ENCODE measurements at regions not wholly inside any gene's neighbourhood (a gene's known extent, or its start where the extent isn't known, plus 50 kb on each side); places are given as distances from the start of the nearest gene placed in this dataset.

DNA sequence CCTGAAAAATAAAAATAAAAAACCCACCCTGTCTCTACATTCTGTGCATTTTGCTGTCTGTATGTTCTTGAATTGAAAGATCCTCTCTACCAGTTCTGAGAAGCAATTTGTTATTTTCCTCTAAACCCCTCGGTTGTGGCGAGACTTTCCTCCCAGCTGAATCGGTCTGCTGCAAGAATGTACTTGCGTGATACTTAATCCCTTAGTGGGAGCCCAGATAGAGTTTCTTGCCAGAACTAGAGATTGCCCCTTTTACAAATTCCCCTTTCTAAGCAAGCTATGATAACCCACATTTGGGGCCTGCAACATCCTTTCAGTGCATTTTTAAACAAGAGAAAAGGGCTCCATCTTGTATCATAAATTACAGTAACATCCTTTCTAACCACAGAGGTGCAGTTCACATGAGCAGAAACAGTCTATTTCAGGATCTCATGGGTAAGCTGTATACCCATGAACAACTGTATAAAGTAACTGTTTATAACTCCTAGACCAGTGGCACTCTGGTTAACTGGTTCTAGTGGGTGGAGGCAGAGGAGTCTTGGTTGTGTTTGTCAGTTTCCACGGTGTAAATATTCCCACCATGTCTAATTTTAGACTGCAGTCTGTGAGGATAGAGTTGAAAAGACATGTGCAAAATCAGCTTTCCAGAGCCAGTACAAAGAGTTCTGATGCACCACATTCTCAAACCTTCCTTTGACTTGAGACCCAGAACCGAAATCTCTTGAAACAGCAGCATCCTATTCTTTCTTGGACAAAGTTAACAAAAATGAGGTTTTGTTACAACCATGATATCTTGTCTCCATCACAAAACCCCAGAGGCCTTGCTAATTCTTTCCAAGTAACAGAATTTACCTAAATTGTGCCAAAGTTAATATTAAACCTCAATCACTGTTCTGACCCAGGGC lies 113.1 kb upstream of the ZNF217 start:
- Histone ChIP-seq H3K27ac (peak overlapping the region in 3 of 4 donors; percentile 27 to 69 (median 56)), H3K4me3 (no peak overlapping the region), H3K4me1 (peaks cover 5 to 34% (median 23%) of the 10 kb centered on the region in 4 donors), H3K36me3 (no peaks in the 10 kb centered on the region), H3K27me3 (no peaks in the 10 kb centered on the region), H3K9me3 (no peaks in the 10 kb centered on the region)
- TF ChIP-seq EP300 (IDR thresholded peaks at IDR 0.05), result no peak
- TF ChIP-seq, protein P1, sequence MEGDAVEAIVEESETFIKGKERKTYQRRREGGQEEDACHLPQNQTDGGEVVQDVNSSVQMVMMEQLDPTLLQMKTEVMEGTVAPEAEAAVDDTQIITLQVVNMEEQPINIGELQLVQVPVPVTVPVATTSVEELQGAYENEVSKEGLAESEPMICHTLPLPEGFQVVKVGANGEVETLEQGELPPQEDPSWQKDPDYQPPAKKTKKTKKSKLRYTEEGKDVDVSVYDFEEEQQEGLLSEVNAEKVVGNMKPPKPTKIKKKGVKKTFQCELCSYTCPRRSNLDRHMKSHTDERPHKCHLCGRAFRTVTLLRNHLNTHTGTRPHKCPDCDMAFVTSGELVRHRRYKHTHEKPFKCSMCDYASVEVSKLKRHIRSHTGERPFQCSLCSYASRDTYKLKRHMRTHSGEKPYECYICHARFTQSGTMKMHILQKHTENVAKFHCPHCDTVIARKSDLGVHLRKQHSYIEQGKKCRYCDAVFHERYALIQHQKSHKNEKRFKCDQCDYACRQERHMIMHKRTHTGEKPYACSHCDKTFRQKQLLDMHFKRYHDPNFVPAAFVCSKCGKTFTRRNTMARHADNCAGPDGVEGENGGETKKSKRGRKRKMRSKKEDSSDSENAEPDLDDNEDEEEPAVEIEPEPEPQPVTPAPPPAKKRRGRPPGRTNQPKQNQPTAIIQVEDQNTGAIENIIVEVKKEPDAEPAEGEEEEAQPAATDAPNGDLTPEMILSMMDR (IDR thresholded peaks at IDR 0.05), result no peak
- no peak for TF ChIP-seq POLR2A (IDR thresholded peaks at IDR 0.05)
- WGBS, 2 donors, result 22 to 32% methylated on average over 6 of the region's 6 CpGs
- DNase-seq (ENCODE audit: low spot score in 2 of 2), result no peak

DNA sequence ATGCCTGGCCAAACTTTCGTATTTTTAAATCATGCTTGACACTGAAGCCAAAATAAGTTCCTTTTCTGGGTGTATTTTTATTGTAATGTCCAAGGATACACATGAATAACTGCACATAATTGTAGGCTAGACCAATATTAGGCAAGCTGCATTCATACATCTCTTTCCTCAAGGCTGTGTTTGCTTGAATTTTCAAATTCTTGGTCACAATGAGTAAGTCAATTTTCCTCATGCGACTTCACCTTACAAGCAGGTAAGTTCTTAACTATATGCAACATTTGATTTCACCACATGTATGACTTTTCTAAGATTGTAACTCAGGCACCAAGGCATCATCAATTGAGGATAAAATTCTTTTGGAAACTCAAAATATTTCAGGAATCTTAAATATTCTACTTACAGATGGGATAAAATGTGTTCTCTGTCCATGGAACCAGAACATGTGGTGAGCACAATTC lies 112.4 kb upstream of the ZNF217 start:
- peak overlapping the region in 3 of 4 donors; percentile 27 to 69 (median 56) for H3K27ac ChIP-seq
- 70 to 75% methylated on average over 2 of the region's 2 CpGs for WGBS, 2 donors
- TF ChIP-seq POLR2A (IDR thresholded peaks at IDR 0.05) (no peak), EP300 (IDR thresholded peaks at IDR 0.05) (no peak)
- TF ChIP-seq, protein P1 (IDR thresholded peaks at IDR 0.05), result no peak

DNA sequence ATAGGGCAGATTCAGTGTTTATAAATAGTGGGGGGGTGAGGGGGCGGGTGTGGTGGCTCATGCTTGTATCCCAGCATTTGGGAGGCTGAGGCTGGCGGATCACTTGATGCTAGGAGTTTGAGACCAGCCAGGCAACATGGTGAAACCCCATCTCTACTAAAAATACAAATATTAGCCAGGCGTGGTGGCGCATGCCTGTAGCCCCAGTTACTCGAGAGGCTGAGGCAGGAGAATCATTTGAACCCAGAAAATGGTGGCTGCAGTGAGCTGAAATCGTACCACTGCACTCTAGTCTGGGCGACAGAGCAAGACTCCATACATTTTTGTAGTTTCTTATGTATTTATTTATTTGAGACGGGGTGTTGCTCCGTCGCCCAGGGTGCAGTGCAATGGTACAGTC lies 109.0 kb upstream of the ZNF217 start:
- no peak for DNase-seq (ENCODE audit: low spot score in 2 of 2)
- WGBS, 2 donors, result 93 to 96% methylated on average over 10 of the region's 10 CpGs
- no peaks in the 10 kb centered on the region for H3K27me3 ChIP-seq

More for the DNA sequence above, 112.4 kb upstream of the ZNF217 start:
- Histone ChIP-seq H3K27me3 (no peaks in the 10 kb centered on the region), H3K4me1 (peaks cover 5 to 34% (median 23%) of the 10 kb centered on the region in 4 donors), H3K9me3 (no peaks in the 10 kb centered on the region), H3K36me3 (no peaks in the 10 kb centered on the region), H3K4me3 (no peak overlapping the region)
- no peak for DNase-seq (ENCODE audit: low spot score in 2 of 2)

DNA sequence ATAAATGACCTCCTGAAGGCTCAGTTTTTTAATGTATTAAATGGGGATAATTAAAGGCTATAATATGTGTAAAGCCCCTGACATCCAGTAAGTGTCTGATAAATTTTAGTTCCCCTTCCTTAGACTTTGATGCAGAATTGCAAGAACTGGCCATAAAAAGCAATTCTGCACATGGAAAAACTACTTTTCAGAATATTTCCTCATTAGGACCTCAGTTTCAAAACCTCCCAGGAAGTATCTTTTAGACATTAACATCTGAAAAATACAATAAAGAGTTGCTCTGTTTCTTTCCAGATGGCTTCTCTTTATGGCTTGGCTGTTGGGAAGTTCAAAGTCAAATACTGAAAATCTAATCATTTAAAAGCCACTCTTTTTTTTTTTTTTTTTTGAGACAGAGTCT lies 106.3 kb upstream of the ZNF217 start:
- Histone ChIP-seq H3K36me3 (no peaks in the 10 kb centered on the region), H3K9me3 (no peaks in the 10 kb centered on the region), H3K27me3 (no peaks in the 10 kb centered on the region), H3K27ac (no peak overlapping the region), H3K4me3 (no peak overlapping the region), H3K4me1 (no peaks in the 10 kb centered on the region)
- DNase-seq (ENCODE audit: low spot score in 2 of 2), result no peak
- TF ChIP-seq POLR2A (IDR thresholded peaks at IDR 0.05) (no peak), EP300 (IDR thresholded peaks at IDR 0.05) (no peak)
- TF ChIP-seq, protein P1 (IDR thresholded peaks at IDR 0.05), result no peak

More for the DNA sequence above, 109.0 kb upstream of the ZNF217 start:
- H3K4me3 ChIP-seq, result no peak overlapping the region
- TF ChIP-seq POLR2A (IDR thresholded peaks at IDR 0.05), result no peak
- TF ChIP-seq, protein P1 (IDR thresholded peaks at IDR 0.05), result no peak
- TF ChIP-seq EP300 (IDR thresholded peaks at IDR 0.05), result no peak
- no peaks in the 10 kb centered on the region for H3K9me3 ChIP-seq
- H3K27ac ChIP-seq, result no peak overlapping the region
- no peaks in the 10 kb centered on the region for H3K36me3 ChIP-seq
- H3K4me1 ChIP-seq, result peaks cover 5 to 24% (median 15%) of the 10 kb centered on the region in 4 donors

DNA sequence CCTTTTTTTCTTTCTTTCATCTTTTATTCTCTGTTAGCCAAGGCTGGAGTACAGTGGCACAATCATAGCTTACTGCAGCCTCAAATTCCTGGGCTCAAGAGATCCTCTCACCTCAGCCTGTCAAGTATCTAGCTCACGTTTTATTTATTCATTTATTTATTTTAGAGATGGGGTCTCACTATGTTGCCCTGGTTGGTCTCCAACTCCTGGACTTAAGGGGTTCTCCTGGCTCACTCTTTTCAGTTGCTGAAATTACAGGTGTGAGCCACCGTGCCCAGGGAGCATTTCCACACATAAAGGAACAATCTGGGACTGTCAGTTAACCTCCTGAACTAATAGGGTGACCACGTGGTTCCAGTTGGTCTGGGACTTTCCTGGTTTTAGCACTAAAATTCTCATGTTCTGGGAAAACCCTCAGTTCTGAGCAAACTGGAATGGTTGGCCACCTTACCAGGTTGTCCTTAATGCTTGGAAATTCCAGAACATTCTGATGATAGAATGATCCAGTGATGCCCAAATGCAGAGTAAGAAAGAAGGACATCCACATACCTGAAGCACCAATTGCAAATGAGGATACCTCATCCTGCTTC lies 105.5 kb upstream of the ZNF217 start:
- TF ChIP-seq POLR2A (IDR thresholded peaks at IDR 0.05) (no peak), EP300 (IDR thresholded peaks at IDR 0.05) (no peak)
- TF ChIP-seq, protein P1 (IDR thresholded peaks at IDR 0.05), result no peak
- no peak overlapping the region for H3K27ac ChIP-seq
- 70 to 75% methylated on average over 3 of the region's 3 CpGs for WGBS, 2 donors
- DNase-seq (ENCODE audit: low spot score in 2 of 2), result no peak
- no peaks in the 10 kb centered on the region for H3K4me1 ChIP-seq
- no peaks in the 10 kb centered on the region for H3K27me3 ChIP-seq
- H3K9me3 ChIP-seq, result no peaks in the 10 kb centered on the region
- no peak overlapping the region for H3K4me3 ChIP-seq
- no peaks in the 10 kb centered on the region for H3K36me3 ChIP-seq
